ENCODE measurements at regions not wholly inside any gene's neighbourhood (a gene's known extent, or its start where the extent isn't known, plus 50 kb on each side); places are given as distances from the start of the nearest gene placed in this dataset.
"Not testable (repeated sequence)": the region's sequence is repeated elsewhere in the genome, so short reads cannot be mapped to it uniquely, and the experiment has no call there.

- TF ChIP-seq CTCF (IDR thresholded peaks at IDR 0.05; ENCODE audit: borderline replicate concordance), result no peak
- H3K27me3 ChIP-seq (ENCODE audit: low read depth), result no peaks in the 10 kb centered on the region
- no peaks in the 10 kb centered on the region for H3K36me3 ChIP-seq
- peaks cover 21% of the 10 kb centered on the region for H3K4me1 ChIP-seq
- no peak overlapping the region for H3K4me3 ChIP-seq
- intact Hi-C loops (cut with micrococcal nuclease), result no loop called here
- no peaks in the 10 kb centered on the region for H3K9me3 ChIP-seq (replicated peaks)
- DNase-seq, result no peak
- no peak overlapping the region for H3K27ac ChIP-seq (replicated peaks)
These were observed 171.5 kb downstream of the LY86 start for GRCh38 chr6:6760002-6760401.

GRCh38 chr6:6762566-6762965 lies 174.0 kb downstream of the LY86 start:
- H3K27me3 ChIP-seq (ENCODE audit: low read depth); H3K4me3 ChIP-seq; intact Hi-C loops (cut with micrococcal nuclease); H3K9me3 ChIP-seq (replicated peaks); H3K27ac ChIP-seq (replicated peaks); DNase-seq; H3K36me3 ChIP-seq: not testable (repeated sequence)
- peaks cover 26% of the 10 kb centered on the region for H3K4me1 ChIP-seq

GRCh38 chr6:6764764-6765434 lies 176.4 kb downstream of the LY86 start:
- no peak for DNase-seq
- Histone ChIP-seq H3K27me3 (ENCODE audit: low read depth) (no peaks in the 10 kb centered on the region), H3K36me3 (no peaks in the 10 kb centered on the region), H3K4me1 (peaks cover 10% of the 10 kb centered on the region), H3K9me3 (replicated peaks) (no peaks in the 10 kb centered on the region), H3K4me3 (no peak overlapping the region), H3K27ac (replicated peaks) (no peak overlapping the region)
- TF ChIP-seq CTCF (IDR thresholded peaks at IDR 0.05; ENCODE audit: borderline replicate concordance), result no peak
- intact Hi-C loops (cut with micrococcal nuclease), result no loop called here

GRCh38 chr6:6766230-6766905 lies 177.8 kb downstream of the LY86 start:
- no peaks in the 10 kb centered on the region for H3K27me3 ChIP-seq (ENCODE audit: low read depth)
- TF ChIP-seq CTCF (IDR thresholded peaks at IDR 0.05; ENCODE audit: borderline replicate concordance), result no peak
- H3K4me3 ChIP-seq, result no peak overlapping the region
- H3K4me1 ChIP-seq, result peaks cover 10% of the 10 kb centered on the region
- no peak for DNase-seq
- H3K36me3 ChIP-seq, result no peaks in the 10 kb centered on the region
- H3K9me3 ChIP-seq (replicated peaks), result no peaks in the 10 kb centered on the region
- intact Hi-C loops (cut with micrococcal nuclease), result no loop called here
- H3K27ac ChIP-seq (replicated peaks), result no peak overlapping the region

GRCh38 chr6:6769466-6769865 lies 180.9 kb downstream of the LY86 start:
- no peak for TF ChIP-seq CTCF (IDR thresholded peaks at IDR 0.05; ENCODE audit: borderline replicate concordance)
- H3K36me3 ChIP-seq, result no peaks in the 10 kb centered on the region
- no peak overlapping the region for H3K4me3 ChIP-seq
- no peaks in the 10 kb centered on the region for H3K9me3 ChIP-seq (replicated peaks)
- intact Hi-C loops (cut with micrococcal nuclease), result no loop called here
- peaks cover 10% of the 10 kb centered on the region for H3K4me1 ChIP-seq
- no peaks in the 10 kb centered on the region for H3K27me3 ChIP-seq (ENCODE audit: low read depth)
- no peak overlapping the region for H3K27ac ChIP-seq (replicated peaks)
- DNase-seq, result no peak

- H3K4me3 ChIP-seq, result no peak overlapping the region
- H3K36me3 ChIP-seq, result no peaks in the 10 kb centered on the region
- DNase-seq, result no peak
- intact Hi-C loops (cut with micrococcal nuclease), result no loop called here
- TF ChIP-seq CTCF (IDR thresholded peaks at IDR 0.05; ENCODE audit: borderline replicate concordance), result no peak
- H3K27me3 ChIP-seq (ENCODE audit: low read depth), result no peaks in the 10 kb centered on the region
- H3K4me1 ChIP-seq, result no peaks in the 10 kb centered on the region
- no peak overlapping the region for H3K27ac ChIP-seq (replicated peaks)
- H3K9me3 ChIP-seq (replicated peaks), result peaks cover 2% of the 10 kb centered on the region
These were observed 182.9 kb downstream of the LY86 start for GRCh38 chr6:6771224-6771945.

Data from left ventricle myocardium inferior (tissue), 1 donor.